ENCODE measurements at regions not wholly inside any gene's neighbourhood (a gene's known extent, or its start where the extent isn't known, plus 50 kb on each side); places are given as distances from the start of the nearest gene placed in this dataset.

GRCh38 chr4:57993944-57994343 lies 883.8 kb upstream of the IGFBP7 start:
- TF ChIP-seq RAD21 (IDR thresholded peaks at IDR 0.05; ENCODE audit: low read length) (no peak), ZBTB33 (IDR thresholded peaks at IDR 0.05; ENCODE audit: borderline replicate concordance, low read depth) (no peak)

Measured in SK-N-SH (cell line).